WTC11 (cell line): ENCODE measurements at regions not wholly inside any gene's neighbourhood (a gene's known extent, or its start where the extent isn't known, plus 50 kb on each side); places are given as distances from the start of the nearest gene placed in this dataset.

Experiments used
- AFF4 ChIP-seq: sonication (generic); formaldehyde crosslinking; IDR thresholded peaks from 2 replicates; pipeline ENCODE4 v1.8.1; 2023; ENCODE audit warnings: mild to moderate bottlenecking, missing genetic modification reagents, borderline replicate concordance
- CREM ChIP-seq: sonication (generic); formaldehyde crosslinking; IDR thresholded peaks from 2 replicates; pipeline ENCODE4 v1.8.1; 2022; ENCODE audit warnings: mild to moderate bottlenecking, missing genetic modification reagents, moderate library complexity
- CTCF ChIP-seq: fragments of 200-600 bp; IDR thresholded peaks from 2 replicates; pipeline ENCODE4 v1.8.0; 2022; ENCODE audit warnings: antibody characterized with exemption
- ESRRA ChIP-seq: sonication (generic); formaldehyde crosslinking; IDR thresholded peaks from 2 replicates; pipeline ENCODE4 v1.8.1; 2022; ENCODE audit warnings: mild to moderate bottlenecking, missing genetic modification reagents, borderline replicate concordance
- FOXJ3 ChIP-seq: sonication (generic); formaldehyde crosslinking; IDR thresholded peaks from 2 replicates; pipeline ENCODE4 v1.9.0; 2021; ENCODE audit warnings: missing genetic modification reagents, mild to moderate bottlenecking, borderline replicate concordance
- GABPB1 ChIP-seq: sonication (generic); formaldehyde crosslinking; IDR thresholded peaks from 2 replicates; pipeline ENCODE4 v1.8.1; 2023; ENCODE audit warnings: mild to moderate bottlenecking, missing genetic modification reagents
- JUN ChIP-seq: sonication (generic); formaldehyde crosslinking; IDR thresholded peaks from 2 replicates; pipeline ENCODE4 v1.8.0; 2023; ENCODE audit warnings: mild to moderate bottlenecking, missing genetic modification reagents
- NR3C1 ChIP-seq: sonication (generic); formaldehyde crosslinking; conservative IDR thresholded peaks from 2 replicates; pipeline ENCODE4 v1.8.1; 2023; ENCODE audit warnings: low read depth, mild to moderate bottlenecking, missing genetic modification reagents
- ZNF232 ChIP-seq: sonication (generic); formaldehyde crosslinking; IDR thresholded peaks from 2 replicates; pipeline ENCODE4 v1.8.0; 2022; ENCODE audit warnings: mild to moderate bottlenecking, missing genetic modification reagents
- ZNF317 ChIP-seq: sonication (generic); formaldehyde crosslinking; IDR thresholded peaks from 2 replicates; pipeline ENCODE4 v1.8.1; 2023; ENCODE audit warnings: low read depth, mild to moderate bottlenecking, moderate library complexity, missing genetic modification reagents, borderline replicate concordance
- ZNF423 ChIP-seq: fragments of 250-450 bp; sonication (Bioruptor Pico); IDR thresholded peaks from 2 replicates; pipeline ENCODE4 v2.1.2; 2022; ENCODE audit warnings: mild to moderate bottlenecking, moderate library complexity
- TF ChIP-seq, protein P1 (sequence below): sonication (generic); formaldehyde crosslinking; IDR thresholded peaks from 2 replicates; pipeline ENCODE4 v1.8.0; 2022; ENCODE audit warnings: mild to moderate bottlenecking, missing genetic modification reagents

- TF ChIP-seq, protein P1, sequence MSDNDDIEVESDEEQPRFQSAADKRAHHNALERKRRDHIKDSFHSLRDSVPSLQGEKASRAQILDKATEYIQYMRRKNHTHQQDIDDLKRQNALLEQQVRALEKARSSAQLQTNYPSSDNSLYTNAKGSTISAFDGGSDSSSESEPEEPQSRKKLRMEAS (CRISPR knock-in tag) = no peak
- TF ChIP-seq CTCF (no peak), CREM (CRISPR knock-in tag) (no peak), ZNF232 (CRISPR knock-in tag) (no peak), ZNF317 (no peak), GABPB1 (CRISPR knock-in tag) (no peak), FOXJ3 (CRISPR knock-in tag) (no peak), NR3C1 (no peak), ZNF423 (CRISPR knock-in tag) (no peak), JUN (CRISPR knock-in tag) (no peak), ESRRA (CRISPR knock-in tag) (no peak), AFF4 (CRISPR knock-in tag) (no peak)
Measured at GRCh38 chr5:152309926-152310450, 95.1 kb downstream of the NMUR2 start.
